Endometrium (tissue), 2 donors: ENCODE measurements at regions not wholly inside any gene's neighbourhood (a gene's known extent, or its start where the extent isn't known, plus 50 kb on each side); places are given as distances from the start of the nearest gene placed in this dataset.

ENCODE experiments used
- FAIRE-seq: peaks from 2 replicates; lab custom pipeline; 2012; peaks lifted over from hg19 to GRCh38; lab: Jason Lieb, UNC
- donor health status: control.
- donor health status: control.

DNA sequence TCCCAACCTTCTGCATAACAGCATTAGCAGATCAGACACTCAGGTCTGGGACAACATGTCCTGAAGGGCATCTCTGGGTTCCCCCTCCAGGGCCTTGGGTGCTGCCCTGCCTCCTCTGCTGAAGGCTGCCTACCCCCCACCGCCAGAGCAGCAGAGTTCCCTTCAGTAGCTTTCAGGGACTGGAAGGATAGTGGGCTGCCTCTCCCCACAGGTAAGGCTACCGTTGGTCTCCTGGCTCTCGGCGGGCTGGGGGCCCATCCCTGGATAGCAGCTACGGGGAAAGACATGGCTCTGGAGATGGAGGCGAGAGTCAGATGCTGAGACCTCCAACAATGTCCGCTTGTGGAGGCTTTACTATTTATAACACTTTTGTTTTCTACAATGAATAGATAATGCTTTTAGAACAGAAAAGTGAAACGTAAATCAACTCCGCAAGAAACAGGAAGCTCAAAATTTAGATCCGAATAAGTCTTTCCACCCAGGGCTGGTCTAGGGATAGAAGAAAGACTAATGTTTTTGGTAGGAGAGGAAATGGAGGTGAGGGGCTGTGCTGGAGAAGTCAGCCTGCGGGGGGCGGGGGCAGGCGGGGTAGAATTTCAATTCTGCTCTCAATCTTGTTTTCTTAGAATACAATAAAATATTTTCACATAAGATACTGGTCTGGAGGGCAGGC is 58.4 kb downstream of the ARL4C start:
- FAIRE-seq, result no peak

DNA sequence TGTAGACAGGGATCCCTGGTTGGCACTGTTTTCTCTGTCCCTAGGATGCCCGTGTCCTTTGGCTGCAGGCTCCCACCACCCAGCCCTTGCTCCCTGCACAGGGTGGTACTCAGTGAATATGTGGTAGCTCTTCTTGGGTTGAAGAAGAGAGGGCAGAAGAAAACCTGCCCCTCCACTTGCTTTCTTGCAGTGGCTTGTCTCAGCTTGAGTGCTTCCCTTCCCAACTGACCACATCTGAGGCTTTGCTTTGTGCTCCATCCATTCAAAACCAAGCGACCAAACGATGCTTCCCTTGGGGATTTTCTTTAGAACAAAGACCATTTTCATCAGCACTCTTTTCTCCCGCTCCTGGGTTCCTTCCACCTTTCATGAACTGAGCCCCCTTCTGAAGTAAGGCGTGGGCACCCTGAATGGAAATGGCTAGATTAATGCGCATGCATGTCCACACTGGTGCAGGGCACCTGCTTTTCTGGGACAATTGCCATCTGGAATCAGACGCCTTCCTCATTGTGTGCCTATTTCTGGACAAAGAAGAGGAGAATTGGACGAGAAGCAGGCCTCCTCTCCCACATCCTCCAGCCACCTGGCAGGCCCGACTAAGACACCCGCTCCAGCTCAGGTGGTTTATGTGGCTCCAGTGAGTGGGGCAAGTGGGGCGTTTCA is 59.1 kb downstream of the ARL4C start:
- FAIRE-seq, result no peak

DNA sequence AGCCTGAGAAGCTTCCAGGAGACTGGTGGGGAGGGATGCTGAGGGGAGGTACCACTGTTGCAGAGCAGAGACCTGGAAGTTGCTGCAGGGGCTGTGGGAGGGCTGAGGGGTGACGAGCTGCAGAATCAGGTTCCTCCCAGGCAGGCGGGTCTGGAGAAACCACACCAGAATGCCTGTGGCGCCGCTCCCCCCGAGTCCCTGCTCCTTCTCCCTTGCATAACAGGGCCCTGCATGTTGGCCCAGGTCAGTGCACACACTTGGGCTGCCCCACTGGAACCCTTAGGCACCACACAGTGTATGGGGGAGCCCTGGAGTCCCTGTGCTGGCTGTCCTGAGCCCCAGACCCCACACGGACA is 60.4 kb downstream of the ARL4C start:
- FAIRE-seq, result no peak

DNA sequence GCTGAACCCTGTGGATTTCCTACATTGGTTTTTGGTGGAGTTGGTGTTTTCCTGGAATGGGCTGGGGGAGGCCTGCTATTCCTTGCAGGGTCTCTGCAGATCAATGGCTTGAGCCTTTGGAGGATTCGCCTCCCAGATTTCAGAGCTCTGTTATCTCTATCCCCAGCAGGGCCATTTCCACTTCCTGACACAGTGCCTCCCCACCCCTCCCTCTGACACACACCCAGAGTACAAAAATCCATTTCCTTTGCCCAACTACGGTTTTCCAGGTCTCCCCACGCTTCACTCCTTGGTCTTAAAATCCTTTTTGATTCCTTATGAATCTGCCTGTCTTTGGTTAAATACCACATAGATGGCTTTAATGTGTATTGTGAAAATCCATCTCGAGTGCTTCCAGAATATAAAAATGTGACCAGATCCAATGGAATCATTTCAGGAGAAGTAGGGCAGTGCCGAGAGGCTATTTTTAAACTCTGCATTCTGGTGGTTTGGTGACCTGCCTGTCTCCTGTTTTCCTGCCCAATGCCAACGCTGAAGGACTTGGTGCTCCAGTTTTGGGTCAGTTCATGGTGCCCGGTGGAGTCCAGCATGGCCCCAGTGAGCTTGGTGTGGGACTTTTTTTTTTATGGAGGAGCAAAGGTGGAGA is 60.9 kb downstream of the ARL4C start:
- no peak for FAIRE-seq

DNA sequence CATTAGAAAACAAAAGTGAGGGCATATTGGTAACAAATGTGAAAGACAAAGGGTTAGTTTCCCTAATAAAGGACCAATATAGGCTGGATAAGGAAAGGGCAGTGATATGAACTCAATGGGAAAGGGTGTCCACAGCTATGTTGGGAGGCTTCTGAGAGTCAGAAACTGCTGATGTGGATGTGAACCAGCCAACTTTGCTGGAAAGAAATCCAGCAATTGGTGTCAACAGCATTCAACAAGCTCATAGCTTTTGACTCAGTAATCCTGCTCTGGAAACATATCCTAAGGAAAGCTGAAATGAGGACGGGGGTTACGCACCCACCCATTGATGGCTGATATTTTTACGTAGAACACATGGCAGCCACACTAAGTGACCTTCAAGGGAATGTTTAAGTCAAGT is 63.7 kb downstream of the ARL4C start:
- no peak for FAIRE-seq

DNA sequence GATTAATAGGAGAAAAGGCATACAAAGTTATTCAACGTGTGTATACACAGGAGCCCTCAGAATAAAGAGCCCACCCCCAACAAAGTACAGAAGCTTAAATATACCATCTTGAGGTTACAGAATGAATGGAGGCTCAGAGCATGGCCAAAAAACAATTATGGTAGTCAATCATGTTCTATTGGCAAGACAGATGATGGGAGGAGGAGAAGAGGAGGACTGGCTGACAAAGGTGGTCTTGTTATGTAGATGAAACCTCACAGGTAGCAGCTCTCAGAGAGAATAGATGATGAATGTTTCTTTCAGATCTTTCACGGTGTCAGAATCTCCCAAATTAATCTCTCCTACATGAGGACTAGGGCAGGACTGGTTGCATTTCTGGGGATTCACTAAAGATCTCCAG is 66.0 kb downstream of the ARL4C start:
- FAIRE-seq, result no peak

DNA sequence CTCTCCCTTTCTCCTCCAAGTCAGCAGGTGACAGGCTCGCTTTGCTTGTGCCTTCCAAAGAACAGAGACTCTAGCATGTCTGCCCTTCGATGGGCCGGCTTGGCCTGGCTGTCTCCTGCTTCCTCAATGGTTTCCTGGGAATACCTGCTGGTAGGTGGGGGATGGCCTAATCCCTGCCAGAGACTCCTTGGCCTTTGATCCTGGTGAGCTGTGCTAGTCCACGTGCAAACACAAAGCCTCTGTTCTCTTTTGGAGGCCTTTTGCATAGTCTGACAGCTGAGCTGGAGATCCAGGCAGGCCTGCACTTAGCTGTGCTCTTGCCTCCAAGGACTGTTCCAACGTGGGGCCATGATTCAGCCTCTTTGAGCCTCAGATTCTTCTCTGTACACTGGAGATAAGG is 67.6 kb downstream of the ARL4C start:
- FAIRE-seq, result no peak

DNA sequence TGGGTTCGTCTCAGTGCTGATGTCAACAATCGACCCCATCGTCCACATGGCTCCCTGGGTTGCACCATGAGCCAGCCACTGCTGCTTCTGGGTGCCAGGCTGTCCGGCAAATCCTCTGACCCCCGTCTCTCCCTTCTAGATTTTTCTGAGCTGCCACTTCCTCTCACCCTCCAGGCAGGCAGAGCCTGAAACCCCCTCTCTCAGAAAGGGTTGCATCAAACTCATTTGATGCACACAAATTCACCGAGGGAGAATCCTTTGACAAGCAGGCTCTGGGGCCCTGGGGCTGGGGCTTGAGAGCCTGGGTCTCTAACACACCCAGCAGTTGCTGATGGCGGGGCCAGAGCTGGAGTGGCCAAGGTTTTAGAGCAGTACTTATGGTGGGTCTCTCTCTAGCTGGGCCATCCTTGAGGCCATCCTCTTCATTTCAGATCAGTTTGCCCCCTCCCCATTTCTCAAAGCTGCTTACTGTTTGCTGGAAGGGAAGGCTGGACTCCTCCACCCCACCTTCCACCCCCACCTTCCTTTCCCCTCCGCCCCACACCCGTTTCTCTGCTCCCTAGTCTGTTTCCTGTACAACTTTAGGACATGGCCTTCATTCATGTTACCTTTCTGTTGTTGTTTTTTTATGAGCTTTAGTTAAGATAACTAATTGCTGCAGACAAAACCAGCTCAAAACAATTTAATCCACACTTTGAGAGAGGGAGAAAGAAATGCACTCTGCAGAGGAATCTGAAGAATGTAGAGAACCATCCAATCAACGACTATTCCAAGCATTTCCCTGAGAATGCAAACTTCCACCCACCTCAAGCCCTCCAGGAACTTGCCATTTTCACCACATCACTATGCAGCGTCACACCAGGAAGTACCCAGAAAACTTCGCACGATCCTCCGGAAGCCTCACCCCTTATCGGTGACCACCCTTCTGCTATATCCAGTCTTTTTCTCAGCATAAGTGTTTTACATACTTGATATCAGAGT is 69.5 kb downstream of the ARL4C start:
- no peak for FAIRE-seq

DNA sequence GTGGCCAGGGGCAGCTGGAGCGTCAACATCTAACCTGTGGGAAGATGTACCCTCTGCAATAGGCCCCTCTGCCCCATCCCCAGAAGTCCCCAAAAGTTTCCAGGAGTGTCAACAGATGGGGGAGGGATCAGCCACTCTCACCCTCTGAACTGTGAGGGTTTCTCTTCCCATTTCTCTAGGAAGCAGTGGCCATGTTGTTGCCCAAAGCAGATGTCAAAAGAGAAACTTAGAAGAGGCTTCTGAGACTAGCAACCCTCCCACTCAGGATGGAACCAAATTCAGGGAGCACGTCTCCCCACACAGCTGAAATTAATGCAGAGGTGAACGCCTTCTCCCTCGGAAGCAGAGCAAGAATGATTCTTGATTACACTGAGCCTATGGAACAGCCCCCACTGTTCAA is 70.3 kb downstream of the ARL4C start:
- FAIRE-seq, result no peak

DNA sequence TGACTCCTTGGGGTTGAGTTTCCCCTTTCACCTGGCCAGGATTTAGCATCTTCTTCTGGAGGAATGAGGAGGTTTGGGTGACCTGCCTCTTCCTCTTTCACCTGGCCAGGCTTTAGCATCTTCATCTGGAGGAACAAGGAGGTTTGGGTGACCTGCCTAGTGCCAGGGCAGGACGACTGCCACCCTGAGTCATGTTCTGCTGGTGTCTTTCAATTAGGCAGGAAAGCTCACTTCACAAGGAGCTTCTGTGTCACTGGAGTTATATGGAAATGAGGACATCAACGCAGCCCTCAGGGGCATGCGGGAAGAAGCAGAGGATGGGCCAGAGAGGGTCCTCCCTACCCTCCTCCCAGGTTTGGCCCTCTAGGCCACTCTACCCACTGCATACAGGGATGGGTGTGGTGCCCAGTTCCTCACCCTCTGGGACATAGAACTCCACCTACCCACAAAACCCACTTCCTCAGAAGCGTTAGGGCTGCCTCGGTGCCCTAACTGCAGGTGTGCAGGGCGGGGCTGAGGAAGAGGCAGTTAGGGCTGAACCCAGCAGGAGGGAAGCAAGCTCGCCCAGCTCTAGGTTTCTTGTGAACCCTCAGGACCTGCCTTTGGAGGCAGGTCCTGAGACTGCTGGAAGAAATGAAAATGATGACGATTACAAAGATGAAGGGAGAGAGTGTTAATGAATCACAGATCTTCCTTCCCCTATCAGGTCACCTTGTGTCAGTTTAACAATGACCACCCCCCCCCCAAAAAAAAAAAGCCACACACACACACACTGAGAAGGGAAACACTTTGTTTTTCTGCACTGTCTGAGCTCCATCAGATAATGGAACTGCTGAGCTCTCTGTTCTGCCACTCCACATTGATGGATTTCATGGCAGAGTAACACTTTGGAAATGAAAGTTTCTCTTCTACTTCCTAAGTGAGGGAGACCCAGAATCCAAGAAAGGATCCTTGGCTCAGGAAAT is 71.0 kb downstream of the ARL4C start:
- no peak for FAIRE-seq

DNA sequence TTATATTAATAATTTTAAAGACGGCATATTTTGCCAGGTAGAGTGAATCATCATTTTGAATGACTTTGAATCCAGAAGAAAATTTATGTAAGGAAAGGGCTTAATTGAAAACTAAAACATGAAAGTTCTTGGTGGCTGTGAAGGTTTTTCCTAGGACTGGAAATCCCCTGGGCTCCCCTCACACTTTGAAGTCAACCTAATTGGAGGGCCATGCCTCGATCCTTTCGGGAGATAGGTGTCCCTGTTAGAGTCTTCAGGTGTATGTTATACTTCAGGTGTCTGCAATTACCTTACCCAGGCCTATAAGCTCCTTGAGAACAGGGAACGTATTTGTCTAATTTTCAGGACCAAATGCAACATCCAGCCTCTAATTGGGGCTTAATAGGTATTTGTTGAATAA is 73.0 kb downstream of the ARL4C start:
- no peak for FAIRE-seq

DNA sequence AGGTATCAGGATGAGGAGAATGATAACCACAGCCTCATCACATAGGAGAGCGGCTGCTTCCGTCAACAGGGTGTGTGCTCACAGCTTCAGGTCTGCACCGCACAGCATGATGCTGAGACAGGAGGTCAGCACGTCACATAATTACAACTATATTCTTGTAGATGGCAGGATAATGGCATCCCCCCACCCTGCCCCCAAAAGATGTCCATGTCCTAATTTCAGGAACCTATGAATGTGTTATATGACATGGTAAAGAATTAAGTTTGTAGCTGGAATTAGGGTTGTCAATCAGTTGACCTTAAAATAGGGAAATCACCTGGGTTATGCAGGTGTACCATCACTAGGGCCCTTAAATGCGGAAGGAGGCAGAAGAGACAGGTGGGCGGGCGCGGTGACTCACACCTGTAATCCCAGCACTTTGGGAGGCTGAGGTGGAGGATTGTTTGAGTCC is 73.9 kb downstream of the ARL4C start:
- no peak for FAIRE-seq

DNA sequence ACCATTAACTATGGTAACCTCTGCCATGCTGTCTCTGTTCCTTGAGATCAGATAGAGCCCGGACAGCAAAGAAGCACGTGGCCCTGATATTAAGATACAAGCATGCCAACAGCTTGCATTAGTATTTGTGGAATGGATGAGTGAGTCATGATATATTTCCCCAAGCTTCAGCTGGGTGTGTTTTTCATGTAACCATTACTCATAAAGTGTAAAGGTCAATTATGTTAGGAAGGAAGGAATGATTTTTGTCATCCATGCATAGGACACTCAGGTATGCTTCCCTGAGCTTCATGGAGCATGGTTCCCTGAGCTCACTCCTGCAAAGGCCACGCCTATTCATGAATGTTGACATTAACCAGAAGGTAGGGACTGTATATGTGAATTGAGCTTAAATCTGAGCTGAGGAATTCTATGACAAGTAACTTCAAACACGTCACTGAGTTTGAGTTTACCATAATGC is 74.6 kb downstream of the ARL4C start:
- no peak for FAIRE-seq

DNA sequence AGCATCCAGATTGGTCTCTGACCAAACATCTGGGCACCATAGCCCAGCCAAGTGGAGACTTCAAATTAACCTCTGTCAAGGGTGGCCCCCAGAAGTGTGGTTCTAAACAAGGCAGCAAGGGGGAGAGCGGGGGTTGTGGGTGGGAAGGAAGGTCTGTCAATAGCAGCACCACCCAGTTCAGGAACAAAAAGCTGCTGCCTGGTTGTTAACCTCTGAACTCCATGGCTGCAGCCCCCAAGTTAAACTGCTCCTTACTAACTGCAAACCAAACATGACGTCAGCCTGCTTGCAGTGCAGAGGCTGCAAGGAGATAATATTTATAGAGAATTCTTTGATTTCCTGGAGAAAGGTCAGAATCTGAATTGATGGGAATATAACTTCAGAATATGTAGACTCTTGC is 76.5 kb downstream of the ARL4C start:
- FAIRE-seq, result no peak

DNA sequence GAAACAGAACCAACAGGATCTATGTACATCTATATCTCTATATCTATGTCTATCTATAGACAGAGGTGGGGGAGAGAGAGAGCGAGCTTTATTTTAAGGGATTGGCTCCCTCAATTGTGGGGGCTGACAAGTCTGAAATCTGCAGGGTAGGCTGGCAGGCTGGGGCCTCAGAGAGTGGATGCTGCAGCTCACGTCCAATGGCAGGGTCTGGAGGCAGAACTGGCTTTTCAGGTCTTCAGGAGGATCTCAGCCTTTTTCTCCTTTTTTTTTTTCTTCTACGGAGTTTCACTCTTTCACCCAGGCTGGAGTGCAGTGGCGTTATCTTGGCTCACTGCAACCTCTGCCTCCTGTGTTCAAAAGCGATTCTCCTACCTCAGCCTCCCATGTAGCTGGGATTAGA is 77.2 kb downstream of the ARL4C start:
- no peak for FAIRE-seq

DNA sequence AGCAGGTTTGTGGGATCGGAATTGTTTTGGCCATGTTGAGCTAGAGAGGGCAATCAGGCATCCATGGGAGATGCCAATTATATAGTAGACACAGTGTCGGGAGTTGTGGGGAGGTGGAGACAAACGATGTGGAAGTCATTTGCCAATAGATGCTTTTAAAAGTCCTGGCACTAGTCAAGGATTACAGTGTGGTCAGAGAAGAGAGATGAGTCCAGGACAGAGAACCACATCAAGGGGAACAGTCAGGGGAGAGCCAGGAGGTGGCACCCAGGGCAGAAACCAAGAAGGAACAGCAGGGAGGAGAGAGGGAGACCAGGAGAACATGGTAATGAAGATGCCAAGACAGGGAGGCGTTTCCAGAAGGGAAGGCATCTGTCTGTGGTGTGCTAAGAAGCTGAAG is 81.2 kb downstream of the ARL4C start:
- FAIRE-seq, result no peak

DNA sequence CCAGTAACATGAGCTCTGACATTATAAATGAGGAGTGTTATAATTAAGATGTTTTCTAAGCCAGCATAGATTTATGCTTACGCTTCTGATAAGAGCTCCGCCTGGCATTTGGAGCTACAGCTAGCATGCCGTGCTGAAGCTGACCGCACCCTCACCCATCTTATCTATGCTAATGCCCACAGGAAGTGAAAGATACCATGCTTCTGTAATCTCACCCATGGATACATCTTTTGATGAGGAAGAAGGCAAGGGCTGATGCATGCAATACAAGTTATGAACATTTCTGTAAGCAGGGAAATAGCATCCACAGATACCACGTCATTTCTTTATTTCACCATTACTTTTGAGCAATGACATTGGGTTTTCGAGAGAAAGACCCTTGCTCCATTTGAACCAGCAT is 82.3 kb downstream of the ARL4C start:
- no peak for FAIRE-seq

DNA sequence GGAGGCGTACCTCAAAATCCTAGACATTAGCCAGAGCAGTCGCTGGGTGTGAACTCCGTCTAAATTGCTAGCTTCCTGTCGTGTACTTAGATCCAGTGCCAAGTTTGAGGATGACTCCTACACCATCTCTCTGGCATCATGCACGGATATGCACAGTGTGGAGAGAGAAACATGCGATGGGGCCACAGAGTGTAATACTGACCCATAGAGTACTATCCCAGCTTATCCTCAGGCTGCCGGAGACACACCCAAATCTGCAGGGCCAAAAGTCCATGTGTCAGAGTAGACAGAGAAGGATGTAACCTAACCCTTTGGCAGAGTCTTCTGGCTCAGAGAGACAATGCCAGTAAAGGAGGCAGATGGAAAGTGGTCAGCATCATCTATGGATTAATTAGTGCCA is 84.2 kb downstream of the ARL4C start:
- FAIRE-seq, result no peak

DNA sequence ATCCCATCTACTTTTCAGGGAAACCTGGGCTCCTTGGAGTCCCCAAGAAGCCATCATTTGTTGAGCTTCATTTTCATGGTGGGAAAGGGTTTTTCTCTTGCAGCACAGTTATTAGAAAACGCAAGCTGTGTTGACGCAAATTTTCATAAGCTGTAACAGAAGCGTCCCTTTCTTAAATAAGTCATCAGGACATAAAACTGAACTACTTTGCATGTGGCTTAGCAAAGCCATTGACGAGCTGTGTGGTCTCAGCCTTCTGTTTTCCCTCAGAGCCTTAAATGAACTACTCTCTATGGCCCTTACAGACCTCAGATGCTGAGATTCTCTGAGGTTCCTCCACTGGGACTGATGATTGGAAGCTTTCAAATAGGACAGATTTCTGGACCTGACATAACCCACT is 85.1 kb downstream of the ARL4C start:
- FAIRE-seq, result no peak

DNA sequence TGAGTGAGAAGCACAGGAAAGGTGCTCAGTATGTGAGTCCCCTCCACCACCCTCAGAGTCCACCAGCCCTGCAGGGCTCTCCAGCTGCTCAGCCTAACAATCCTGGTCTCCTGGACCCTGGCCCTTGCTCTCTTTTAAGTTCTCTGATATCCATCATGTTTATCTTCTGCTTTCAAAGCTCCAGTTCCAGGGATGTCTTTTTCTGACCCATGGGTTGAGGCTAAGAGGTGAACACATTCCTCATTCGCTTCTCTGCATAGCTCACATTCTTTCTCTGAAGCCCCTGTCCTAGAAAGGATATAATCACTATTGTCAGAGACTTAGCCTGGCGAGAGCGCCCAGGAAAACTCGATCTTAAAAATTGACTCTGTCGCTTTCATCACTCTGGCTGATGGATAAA is 86.4 kb downstream of the ARL4C start:
- FAIRE-seq, result no peak

DNA sequence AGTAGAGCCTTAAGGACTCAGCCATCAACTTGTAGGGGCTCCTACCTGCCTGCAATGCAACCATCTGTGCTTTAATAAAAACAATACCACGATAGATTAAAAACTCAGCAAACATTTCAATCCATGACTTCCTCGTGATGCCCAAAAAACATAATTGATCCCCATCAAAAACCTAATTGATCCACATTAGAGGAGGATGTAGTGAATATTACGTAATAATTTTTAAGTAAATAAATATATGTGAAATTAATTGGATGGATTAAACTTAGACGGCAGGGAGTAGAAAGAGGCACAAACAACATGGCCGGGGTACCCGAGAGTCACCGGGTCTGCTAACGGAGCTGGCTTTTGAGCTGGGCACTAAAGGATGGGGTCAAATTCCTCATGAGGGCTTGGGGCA is 87.3 kb downstream of the ARL4C start:
- FAIRE-seq, result no peak
